ENCODE measurements at regions not wholly inside any gene's neighbourhood (a gene's known extent, or its start where the extent isn't known, plus 50 kb on each side); places are given as distances from the start of the nearest gene placed in this dataset.

DNA sequence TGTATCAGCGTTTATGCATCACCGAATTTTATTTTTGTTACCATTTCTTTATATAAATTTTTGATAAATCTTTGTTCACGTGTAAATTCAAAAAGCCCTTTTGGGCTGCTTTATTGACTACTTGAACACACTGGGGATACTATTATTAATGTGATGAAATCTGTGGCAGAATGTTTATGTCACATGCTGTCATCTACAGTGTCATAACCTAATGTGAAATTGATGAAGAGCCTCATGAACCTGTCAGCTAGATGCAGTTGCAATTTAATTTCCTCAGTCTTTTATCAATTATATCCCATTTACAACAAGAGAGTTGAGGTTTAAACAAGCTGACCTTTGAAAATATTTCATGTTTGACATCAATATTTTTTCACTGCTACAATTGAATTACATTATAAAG lies 1100.4 kb upstream of the COX7C start:
- CTCF ChIA-PET (ENCODE audit: low intra/inter-chr PET ratio): no interaction called here
- POLR2A ChIA-PET: no interaction called here
- ATAC-seq (no peak), FAIRE-seq (no peak), DNase-seq (ENCODE audit: extremely low read depth in 1 of 4, low spot score in 3 of 4) (no peak)
- no peaks in the 10 kb centered on the region for H3K9me1 ChIP-seq (ENCODE audit: control insufficient read depth, insufficient read depth, low read length)
- H4K20me1 ChIP-seq (replicated peaks; ENCODE audit: control insufficient read depth, insufficient read depth, low read length): no peaks in the 10 kb centered on the region
- H3K27me3 ChIP-seq (ENCODE audit: control insufficient read depth in 2 of 2, insufficient read depth in 2 of 2, low read length in 2 of 2): no peaks in the 10 kb centered on the region
- in situ Hi-C loops (cut with MboI) (no loop called here), intact Hi-C loops (cut with micrococcal nuclease) (no loop called here)
- no peak overlapping the region for H3K9ac ChIP-seq (ENCODE audit: insufficient read depth in 1 of 2, low read depth in 2 of 2, low read length in 2 of 2)
- no peaks in the 10 kb centered on the region for H3K4me1 ChIP-seq (replicated peaks in 1 of 2; ENCODE audit: control insufficient read depth in 2 of 2, insufficient read depth in 2 of 2, low read length in 2 of 2)
- WGBS (ENCODE audit: insufficient coverage, low coverage, missing lambda C conversion rate): 4% methylated on average over 3 of the region's 3 CpGs
- TF ChIP-seq TAF1 (IDR thresholded peaks at IDR 0.05; ENCODE audit: control insufficient read depth, extremely low read depth, insufficient read depth, low read length, severe bottlenecking) (no peak), GTF2A2 (tag; IDR thresholded peaks at IDR 0.05) (no peak), CBX3 (IDR thresholded peaks at IDR 0.05; ENCODE audit: borderline replicate concordance in 1 of 2, low read length in 2 of 2) (no peak), ZNF143 (CRISPR knock-in tag; IDR thresholded peaks at IDR 0.05) (no peak), ZNF263 (CRISPR knock-in tag; IDR thresholded peaks at IDR 0.05; ENCODE audit: borderline replicate concordance) (no peak), ZNF224 (CRISPR knock-in tag; IDR thresholded peaks at IDR 0.05) (no peak), ZNF561 (CRISPR knock-in tag; conservative IDR thresholded peaks at IDR 0.05) (no peak), SREBF2 (CRISPR knock-in tag; IDR thresholded peaks at IDR 0.05) (no peak), SMARCB1 (IDR thresholded peaks at IDR 0.05; ENCODE audit: insufficient read length, low read depth) (no peak)
- TF ChIP-seq, protein P1, sequence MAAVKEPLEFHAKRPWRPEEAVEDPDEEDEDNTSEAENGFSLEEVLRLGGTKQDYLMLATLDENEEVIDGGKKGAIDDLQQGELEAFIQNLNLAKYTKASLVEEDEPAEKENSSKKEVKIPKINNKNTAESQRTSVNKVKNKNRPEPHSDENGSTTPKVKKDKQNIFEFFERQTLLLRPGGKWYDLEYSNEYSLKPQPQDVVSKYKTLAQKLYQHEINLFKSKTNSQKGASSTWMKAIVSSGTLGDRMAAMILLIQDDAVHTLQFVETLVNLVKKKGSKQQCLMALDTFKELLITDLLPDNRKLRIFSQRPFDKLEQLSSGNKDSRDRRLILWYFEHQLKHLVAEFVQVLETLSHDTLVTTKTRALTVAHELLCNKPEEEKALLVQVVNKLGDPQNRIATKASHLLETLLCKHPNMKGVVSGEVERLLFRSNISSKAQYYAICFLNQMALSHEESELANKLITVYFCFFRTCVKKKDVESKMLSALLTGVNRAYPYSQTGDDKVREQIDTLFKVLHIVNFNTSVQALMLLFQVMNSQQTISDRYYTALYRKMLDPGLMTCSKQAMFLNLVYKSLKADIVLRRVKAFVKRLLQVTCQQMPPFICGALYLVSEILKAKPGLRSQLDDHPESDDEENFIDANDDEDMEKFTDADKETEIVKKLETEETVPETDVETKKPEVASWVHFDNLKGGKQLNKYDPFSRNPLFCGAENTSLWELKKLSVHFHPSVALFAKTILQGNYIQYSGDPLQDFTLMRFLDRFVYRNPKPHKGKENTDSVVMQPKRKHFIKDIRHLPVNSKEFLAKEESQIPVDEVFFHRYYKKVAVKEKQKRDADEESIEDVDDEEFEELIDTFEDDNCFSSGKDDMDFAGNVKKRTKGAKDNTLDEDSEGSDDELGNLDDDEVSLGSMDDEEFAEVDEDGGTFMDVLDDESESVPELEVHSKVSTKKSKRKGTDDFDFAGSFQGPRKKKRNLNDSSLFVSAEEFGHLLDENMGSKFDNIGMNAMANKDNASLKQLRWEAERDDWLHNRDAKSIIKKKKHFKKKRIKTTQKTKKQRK (IDR thresholded peaks at IDR 0.05; ENCODE audit: borderline replicate concordance, low read depth, low read length): no peak
- no TSS peak for BruUV-seq (replicated peaks)
- H3K27ac ChIP-seq (ENCODE audit: extremely low read depth, low read depth, low read length): no peak overlapping the region
- H3K36me3 ChIP-seq (ENCODE audit: control insufficient read depth, insufficient read depth, low read length): no peaks in the 10 kb centered on the region
- H3K9me3 ChIP-seq (replicated peaks; ENCODE audit: control insufficient read depth, insufficient read depth, low read depth, low read length): no peaks in the 10 kb centered on the region
- no peaks in the 10 kb centered on the region for H3K79me2 ChIP-seq (ENCODE audit: control insufficient read depth, insufficient read depth, low read length)
- H3K4me2 ChIP-seq (ENCODE audit: insufficient read depth, low read length): no peak overlapping the region
- H3K4me3 ChIP-seq: no peak overlapping the region
- H2AFZ ChIP-seq (ENCODE audit: low read depth, low read length): no peak overlapping the region
